DOHH2 (cell line): ENCODE measurements at regions not wholly inside any gene's neighbourhood (a gene's known extent, or its start where the extent isn't known, plus 50 kb on each side); places are given as distances from the start of the nearest gene placed in this dataset.

Experiments
- H3F3A ChIP-seq: fragments of 200-600 bp; sonication (generic), shearing (Covaris generic); 2 replicates; pipeline ENCODE4 v1.6.0; 2016; ENCODE audit warnings: antibody characterized with exemption, mild to moderate bottlenecking; ENCODE audit not compliant: control insufficient read depth, insufficient read depth
- H3K27ac ChIP-seq: fragments of 200-600 bp; sonication (generic); 2 replicates; pipeline ENCODE4 v1.5.1; 2014; ENCODE audit warnings: low read depth, mild to moderate bottlenecking, low read length, moderate library complexity
- H3K27me3 ChIP-seq: fragments of 200-600 bp; sonication (generic); 2 replicates; pipeline ENCODE4 v1.6.1; 2014; ENCODE audit warnings: mild to moderate bottlenecking, low read length, mixed read lengths; ENCODE audit not compliant: control insufficient read depth
- H3K36me3 ChIP-seq: fragments of 200-600 bp; sonication (generic); 2 replicates; pipeline ENCODE4 v1.6.1; 2014; ENCODE audit warnings: mild to moderate bottlenecking, low read length, moderate library complexity, mixed read lengths; ENCODE audit not compliant: control insufficient read depth
- H3K4me1 ChIP-seq: fragments of 200-600 bp; sonication (generic); 2 replicates; pipeline ENCODE4 v1.6.1; 2014; ENCODE audit warnings: mild to moderate bottlenecking, low read length, mixed read lengths; ENCODE audit not compliant: control insufficient read depth
- H3K4me2 ChIP-seq: fragments of 200-600 bp; sonication (generic); 2 replicates; pipeline ENCODE4 v1.6.0; 2014; ENCODE audit warnings: mild to moderate bottlenecking, low read length, moderate library complexity
- H3K4me3 ChIP-seq: fragments of 200-600 bp; sonication (generic); 2 replicates; pipeline ENCODE4 v1.5.1; 2014; ENCODE audit warnings: mild to moderate bottlenecking, low read length, mixed read lengths
- H3K79me2 ChIP-seq: fragments of 200-600 bp; sonication (generic); 2 replicates; pipeline ENCODE4 v1.6.1; 2014; ENCODE audit warnings: mild to moderate bottlenecking, low read length, mixed read lengths; ENCODE audit not compliant: control insufficient read depth
- H3K9me2 ChIP-seq: fragments of 200-600 bp; sonication (generic); replicated peaks from 2 replicates; pipeline ENCODE4 v1.6.1; 2014; ENCODE audit warnings: mild to moderate bottlenecking, low read length, mixed read lengths; ENCODE audit not compliant: control insufficient read depth
- H3K9me3 ChIP-seq: fragments of 200-600 bp; sonication (generic); 2 replicates; pipeline ENCODE4 v1.6.1; 2014; ENCODE audit warnings: antibody characterized with exemption, low read length, mixed read lengths; ENCODE audit not compliant: control insufficient read depth, insufficient read depth
- H4K20me1 ChIP-seq: fragments of 200-600 bp; sonication (generic); 2 replicates; pipeline ENCODE4 v1.6.0; 2014; ENCODE audit warnings: low read depth, mild to moderate bottlenecking, antibody characterized with exemption, low read length, moderate library complexity; ENCODE audit not compliant: control insufficient read depth, insufficient read depth
- CTCF ChIP-seq: fragments of 200-600 bp; sonication (generic); IDR thresholded peaks from one replicate; pipeline ENCODE4 v1.5.1; 2014; ENCODE audit warnings: antibody characterized with exemption, mild to moderate bottlenecking, low read depth, low read length; ENCODE audit not compliant: poor library complexity, severe bottlenecking
- EZH2phosphoT487 ChIP-seq: fragments of 200-600 bp; sonication (generic); IDR thresholded peaks from 2 replicates; pipeline ENCODE4 v1.6.1; 2017; ENCODE audit warnings: borderline replicate concordance, mild to moderate bottlenecking, antibody characterized with exemption, low read length, moderate library complexity, mixed read lengths

GRCh38 chr6:166010136-166010960 lies 157.3 kb downstream of the TBXT start:
- Histone ChIP-seq H3K79me2 (no peaks in the 10 kb centered on the region), H3K9me3 (no peaks in the 10 kb centered on the region), H3K4me2 (no peak overlapping the region), H3K27ac (no peak overlapping the region), H3K36me3 (no peaks in the 10 kb centered on the region), H3K4me1 (no peaks in the 10 kb centered on the region), H3F3A (no peaks in the 10 kb centered on the region), H4K20me1 (no peaks in the 10 kb centered on the region), H3K9me2 (no peaks in the 10 kb centered on the region), H3K27me3 (no peaks in the 10 kb centered on the region; the same call in 1 of the 2 replicates), H3K4me3 (no peak overlapping the region)
- TF ChIP-seq CTCF, result no peak
- no peak for TF ChIP-seq EZH2phosphoT487

- TF ChIP-seq CTCF (no peak), EZH2phosphoT487 (no peak)
- H3K4me2 ChIP-seq, result no peak overlapping the region
- no peaks in the 10 kb centered on the region for H3K79me2 ChIP-seq
- no peak overlapping the region for H3K4me3 ChIP-seq
- no peaks in the 10 kb centered on the region for H3K9me3 ChIP-seq
- H3K36me3 ChIP-seq, result no peaks in the 10 kb centered on the region
- no peaks in the 10 kb centered on the region for H3F3A ChIP-seq
- H3K9me2 ChIP-seq, result no peaks in the 10 kb centered on the region
- no peaks in the 10 kb centered on the region for H3K4me1 ChIP-seq
- H3K27ac ChIP-seq, result no peak overlapping the region
- no peaks in the 10 kb centered on the region; the same call in 1 of the 2 replicates for H3K27me3 ChIP-seq
- H4K20me1 ChIP-seq, result no peaks in the 10 kb centered on the region
These were observed 158.1 kb downstream of the TBXT start for GRCh38 chr6:166009385-166010031.

- no peaks in the 10 kb centered on the region for H3K79me2 ChIP-seq
- TF ChIP-seq CTCF (no peak), EZH2phosphoT487 (no peak)
- H3K36me3 ChIP-seq, result no peaks in the 10 kb centered on the region
- no peak overlapping the region for H3K4me3 ChIP-seq
- no peaks in the 10 kb centered on the region; the same call in 1 of the 2 replicates for H3K27me3 ChIP-seq
- no peaks in the 10 kb centered on the region for H3K9me2 ChIP-seq
- H3K4me1 ChIP-seq, result no peaks in the 10 kb centered on the region
- no peaks in the 10 kb centered on the region for H3F3A ChIP-seq
- no peak overlapping the region for H3K27ac ChIP-seq
- H4K20me1 ChIP-seq, result no peaks in the 10 kb centered on the region
- no peaks in the 10 kb centered on the region for H3K9me3 ChIP-seq
- H3K4me2 ChIP-seq, result no peak overlapping the region
These were observed 158.9 kb downstream of the TBXT start for GRCh38 chr6:166008441-166009369.
